NCI-H2107 treated with DMSO at 0.1 percent for 48 hours (cell line): ENCODE measurements at regions not wholly inside any gene's neighbourhood (a gene's known extent, or its start where the extent isn't known, plus 50 kb on each side); places are given as distances from the start of the nearest gene placed in this dataset.

Experiments used
- DNase-seq: peaks from one replicate; lab custom pipeline; 2025; ENCODE audit not compliant: unreplicated experiment; lab: John Stamatoyannopoulos, UW

DNA sequence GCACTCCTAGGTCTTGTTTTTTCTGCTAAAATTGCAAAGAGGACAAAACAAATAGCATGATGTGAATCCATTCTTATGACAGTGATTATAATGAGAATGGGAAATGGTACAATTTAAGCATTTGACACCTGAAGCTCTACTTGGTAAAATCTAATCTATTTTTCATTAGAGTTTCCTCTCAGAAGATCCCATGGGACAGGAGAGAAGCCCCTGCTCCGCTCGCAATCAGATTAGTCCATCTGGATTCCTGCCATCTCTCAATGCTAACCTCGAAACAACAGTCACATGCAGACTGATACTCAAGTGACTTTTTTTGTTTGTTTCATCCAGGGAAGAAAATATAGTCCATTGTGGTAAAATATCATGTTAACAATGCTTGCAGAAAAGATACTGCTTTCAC, 107.4 kb upstream of the TOM1L1 start:
- DNase-seq, result no peak

DNA sequence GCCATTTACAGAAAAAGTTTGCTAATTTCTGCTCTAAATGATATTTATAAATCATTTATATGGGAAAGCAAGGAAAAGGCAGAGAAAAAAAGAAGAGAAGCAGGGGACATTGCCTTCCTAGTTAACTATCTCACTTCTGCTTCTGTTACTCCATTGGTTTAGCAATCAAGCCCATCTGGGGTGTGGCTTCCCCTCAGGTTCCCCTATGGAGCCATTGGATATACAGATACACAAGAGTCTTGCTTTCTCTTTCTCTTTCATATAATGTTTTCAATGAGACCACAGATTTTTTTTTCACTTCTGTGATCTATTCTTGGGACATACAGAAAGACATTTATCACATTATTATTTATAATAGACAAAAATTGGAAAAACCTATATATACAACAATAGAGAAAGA, 105.6 kb upstream of the TOM1L1 start:
- no peak for DNase-seq

DNA sequence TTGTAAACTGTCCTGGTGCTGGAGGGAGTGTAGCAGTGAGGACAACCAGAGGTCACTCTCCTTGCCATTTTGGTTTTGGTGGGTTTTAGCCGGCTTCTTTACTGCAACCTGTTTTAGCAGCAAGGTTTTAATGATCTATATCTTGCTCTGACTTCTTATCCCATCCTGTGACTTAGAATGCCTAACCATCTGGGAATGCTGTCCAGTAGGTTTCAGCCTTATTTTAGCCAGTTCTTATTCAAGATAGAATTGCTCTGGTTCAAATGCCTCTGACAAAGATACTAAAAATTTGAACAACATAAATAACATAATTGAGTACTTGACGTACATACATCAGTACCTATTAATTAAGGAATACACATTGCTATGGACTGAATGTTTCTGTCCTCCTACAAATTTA, 93.3 kb upstream of the TOM1L1 start:
- no peak for DNase-seq

DNA sequence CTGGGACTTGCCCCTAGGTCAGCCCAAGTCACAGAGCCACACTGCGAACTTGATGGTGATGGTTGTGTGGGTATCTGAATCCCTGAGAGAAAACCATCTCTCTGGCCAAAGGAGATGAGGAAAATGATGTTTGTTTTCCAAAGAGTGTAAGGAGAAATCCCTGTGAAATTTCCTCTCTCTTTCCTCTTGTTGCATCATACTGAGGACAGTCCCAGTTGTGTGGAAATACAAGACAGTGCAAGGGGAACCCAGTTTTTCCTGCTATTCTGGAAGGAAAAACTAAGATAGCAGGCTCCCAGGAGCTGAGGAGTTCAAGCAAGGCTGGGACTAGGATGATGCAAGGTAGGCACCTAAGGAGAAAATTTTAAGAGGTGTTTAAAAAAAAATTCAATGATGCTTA, 86.8 kb upstream of the TOM1L1 start:
- no peak for DNase-seq

DNA sequence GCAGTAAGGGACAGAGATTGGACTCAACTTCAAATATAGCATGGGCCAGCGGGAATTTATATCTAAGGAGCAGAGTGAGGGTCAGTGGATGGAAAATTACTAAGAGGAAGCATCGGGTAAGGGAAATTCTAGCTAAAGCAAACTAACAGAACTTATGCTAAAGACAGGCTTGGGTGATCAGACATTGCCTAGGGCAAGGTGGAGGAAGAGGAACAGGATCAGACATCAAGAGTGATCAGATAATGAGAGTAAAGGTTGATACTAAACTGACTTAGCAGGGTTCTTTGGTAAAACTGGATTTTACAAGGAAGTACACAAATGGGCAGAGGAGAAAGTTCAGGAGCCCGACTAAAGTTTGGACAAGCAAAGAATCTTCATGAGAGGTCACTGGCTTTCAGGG, 86.3 kb upstream of the TOM1L1 start:
- no peak for DNase-seq

DNA sequence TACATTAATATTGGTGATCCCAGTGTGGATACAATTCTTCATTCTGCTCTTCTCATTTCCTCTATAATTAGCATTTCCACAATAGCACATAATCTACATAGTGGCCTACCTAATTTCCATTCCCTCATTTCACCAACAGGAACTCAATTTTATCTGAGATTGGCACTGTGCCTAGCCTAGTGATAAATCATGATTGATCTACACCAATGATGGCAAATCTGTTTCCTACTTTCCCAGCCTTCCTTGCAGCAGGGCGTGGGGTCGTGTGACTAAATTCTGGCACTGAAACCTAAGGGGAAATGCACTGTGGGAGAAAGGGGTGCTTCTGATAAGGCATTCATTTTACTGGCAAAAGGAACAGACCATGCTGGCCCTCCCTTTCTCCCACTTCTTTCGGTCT, 66.6 kb upstream of the TOM1L1 start:
- DNase-seq, result no peak

DNA sequence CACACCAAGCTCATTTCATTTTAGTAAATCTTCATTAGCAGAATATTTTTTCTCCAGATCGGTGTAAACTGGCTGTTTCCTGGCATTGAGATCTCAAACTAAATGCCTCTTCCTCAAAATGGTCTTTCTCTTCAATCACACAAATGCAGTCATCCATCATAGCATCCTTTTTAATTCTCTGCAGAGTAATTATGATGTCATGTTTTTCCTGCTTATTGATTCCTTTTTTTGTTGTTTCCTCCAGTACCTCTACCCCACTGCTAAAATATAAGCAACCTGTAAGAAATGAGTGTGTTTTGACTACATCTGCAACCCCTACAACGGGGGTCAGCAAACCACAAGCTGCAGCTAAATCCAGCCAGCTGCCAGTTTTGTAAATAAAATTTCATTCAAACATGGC, 65.6 kb upstream of the TOM1L1 start:
- DNase-seq, result no peak

DNA sequence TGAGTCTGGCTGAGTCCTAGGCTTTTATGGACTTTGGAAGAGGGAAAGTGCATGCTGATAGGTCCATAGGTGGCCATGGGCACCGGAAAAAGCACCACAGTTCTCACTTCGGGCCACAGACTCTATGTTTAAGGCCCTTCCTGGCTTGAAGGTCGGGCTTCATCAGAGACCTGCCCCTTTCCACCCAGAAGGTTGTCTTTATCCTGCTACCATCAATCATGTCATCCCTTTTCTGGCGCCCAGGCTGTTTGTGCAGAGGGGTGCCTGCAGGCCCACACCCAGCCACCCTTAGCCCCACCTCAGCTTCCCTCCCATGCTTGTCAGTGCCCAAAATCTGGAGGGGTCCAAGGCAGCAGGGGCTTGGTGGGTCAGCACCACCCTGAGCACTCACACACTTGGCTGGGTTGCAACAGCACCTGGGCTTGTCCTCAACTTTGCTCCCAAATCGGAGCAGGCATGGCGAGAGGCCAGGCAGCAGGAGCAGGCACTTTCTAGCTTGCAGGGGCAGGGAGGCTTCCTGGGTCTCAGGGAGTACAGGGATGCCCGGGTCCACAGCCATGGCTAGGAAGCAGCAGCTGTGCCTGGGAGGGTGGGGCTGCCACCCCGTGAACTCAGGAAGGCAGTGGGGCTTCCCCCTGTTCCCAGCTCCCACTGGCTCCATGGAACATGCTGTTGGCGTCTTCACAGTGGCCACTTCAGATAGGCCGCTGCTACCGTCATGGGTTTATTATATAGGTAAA, 63.8 kb upstream of the TOM1L1 start:
- DNase-seq, result no peak

DNA sequence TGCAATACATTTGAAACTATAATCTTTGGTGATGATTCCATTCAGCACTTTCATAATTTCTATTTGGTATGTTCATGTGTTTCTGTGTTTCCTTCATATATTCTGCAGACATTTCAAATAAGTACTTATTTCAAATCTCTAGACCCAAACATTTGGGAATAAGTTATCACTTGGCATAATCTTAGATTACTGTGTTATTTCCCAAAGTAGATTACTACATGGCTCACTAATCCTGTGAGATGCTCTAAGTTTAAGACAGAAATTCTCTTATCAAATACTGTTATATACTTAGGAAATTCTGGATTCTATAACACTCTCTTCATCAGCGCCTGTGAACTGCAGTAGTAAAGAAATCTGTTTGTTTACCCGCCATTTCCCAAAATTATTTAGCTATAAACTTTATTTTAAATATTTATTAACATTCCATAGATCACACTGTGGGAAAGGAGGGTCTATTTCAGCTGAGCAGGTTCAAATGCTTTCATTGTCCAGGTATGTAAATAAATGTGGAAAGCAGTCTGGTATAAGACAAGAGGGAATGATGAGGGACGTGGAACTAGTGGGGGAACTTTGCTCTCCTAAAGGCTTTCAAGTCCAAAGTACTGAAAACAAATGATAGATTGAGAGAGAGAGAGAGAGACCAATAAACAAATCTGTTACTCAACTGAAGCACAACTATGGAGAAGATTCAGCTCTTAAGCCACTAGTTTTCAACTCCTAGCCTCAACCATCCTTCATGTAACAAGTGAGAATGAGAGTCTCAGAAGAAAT, 61.8 kb upstream of the TOM1L1 start:
- no peak for DNase-seq

DNA sequence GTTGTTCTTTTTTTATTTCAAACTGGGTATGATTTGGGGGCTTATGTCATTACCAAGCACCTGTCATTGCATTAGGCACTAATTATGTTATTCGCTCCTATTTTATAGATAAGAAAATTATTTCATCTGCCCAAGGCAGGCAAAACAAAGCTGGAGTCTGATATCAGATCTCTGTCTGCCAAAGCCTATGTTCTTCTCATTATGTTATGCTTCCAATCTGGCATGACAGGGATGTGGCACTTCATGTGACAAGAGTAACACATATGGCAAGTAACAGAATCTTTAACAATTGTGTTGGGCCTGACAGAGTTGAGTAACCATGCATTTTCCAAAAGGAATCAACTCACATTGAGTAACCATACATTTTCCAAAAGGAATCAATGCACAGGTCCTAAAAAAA, 61.2 kb upstream of the TOM1L1 start:
- no peak for DNase-seq

DNA sequence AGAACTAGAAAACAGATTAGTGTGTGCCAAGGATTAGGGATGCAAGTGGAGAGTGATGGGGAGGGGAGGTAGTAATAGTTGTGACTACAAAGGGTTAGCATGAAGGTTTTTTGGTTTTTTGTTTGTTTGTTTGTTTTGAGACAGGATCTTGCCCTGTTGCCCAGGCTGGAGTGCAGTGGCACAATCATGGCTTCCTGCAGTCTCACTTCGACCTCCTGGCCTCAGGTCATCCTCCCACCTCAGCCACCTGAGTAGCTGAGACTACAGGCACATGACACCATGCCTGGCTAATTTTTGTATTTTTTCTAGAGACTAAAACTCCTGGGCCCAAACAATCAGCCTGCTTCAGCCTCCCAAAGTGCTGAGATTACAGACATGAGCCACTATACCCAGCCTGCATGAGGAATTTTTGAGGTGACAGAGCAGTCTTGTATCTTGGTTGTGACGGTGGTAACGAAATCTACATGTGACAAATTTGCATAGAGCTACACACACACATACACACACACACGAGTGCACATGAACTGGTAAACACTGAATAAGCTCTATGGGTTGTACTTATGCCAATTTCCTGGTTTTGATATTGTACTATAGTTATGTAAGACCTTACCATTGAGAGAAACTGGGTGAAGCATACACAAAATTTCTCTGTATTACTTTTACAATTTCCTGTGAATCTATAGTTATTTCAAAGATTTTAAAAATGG, 59.6 kb upstream of the TOM1L1 start:
- DNase-seq, result no peak

DNA sequence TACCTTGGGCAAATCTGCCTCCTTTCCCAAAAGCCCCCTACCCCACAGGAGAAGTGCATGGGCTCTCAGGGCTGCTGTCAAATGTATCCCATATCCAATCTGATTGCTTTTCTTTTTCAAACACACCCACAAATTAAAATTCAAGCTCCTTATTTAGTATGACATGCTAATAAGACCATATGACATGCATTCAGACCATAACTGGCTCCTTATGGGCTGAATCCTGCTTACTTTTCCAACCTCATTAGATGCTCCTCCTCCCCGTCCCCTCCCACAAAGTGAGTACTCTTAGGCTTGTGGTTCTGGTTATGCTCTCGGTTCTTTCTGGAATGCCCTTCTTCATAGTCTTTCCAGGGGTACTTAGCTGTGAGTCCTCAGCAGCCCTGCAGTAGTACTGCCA, 59.0 kb upstream of the TOM1L1 start:
- DNase-seq, result no peak

DNA sequence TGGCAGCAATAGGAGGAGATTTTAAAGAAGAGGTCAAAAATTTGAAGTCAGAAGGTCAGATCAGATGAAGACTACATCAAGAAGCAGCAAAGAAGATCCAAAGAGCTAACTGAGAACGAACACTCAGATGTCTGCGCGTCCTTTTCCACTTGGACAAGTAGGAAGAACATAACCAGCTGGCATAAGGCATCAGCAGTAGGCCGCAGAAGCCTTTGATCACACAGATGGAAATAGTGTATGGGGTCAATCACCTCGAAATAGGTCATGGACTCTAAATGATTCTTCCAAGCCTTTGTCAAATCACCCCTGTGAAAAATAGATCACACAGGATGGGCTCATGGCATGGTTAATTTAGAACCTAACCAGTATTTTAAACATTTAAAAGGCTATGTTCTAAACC, 56.4 kb upstream of the TOM1L1 start:
- no peak for DNase-seq

DNA sequence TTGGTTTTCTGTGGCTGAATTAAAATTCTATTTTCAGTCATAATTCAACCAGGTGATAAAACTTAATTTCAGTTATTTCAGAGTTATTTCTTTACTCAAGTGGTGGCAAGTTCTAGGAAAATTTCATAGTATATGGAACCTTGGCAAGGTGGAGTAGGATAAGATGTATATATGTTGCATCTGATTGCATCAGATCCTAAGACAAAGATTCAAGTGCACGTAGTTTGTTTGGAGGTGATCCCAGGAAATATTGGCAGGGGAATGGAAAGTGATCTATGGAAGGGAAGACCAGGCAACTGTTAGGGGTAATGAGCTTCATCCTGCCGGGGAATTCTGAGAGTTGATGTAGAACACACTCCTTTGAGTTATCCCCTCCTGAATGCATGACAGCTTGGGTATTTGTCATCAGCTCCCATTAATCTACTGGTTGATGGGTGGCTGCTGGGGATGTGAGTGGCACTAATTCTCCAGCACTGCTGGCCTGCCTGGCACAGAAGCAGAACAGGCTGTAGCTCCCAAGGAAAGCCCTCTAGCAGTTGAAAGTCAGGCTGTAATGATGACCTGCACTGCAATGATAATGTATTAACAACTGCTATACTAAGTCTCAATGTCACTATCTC, 52.2 kb upstream of the TOM1L1 start:
- DNase-seq, result no peak

DNA sequence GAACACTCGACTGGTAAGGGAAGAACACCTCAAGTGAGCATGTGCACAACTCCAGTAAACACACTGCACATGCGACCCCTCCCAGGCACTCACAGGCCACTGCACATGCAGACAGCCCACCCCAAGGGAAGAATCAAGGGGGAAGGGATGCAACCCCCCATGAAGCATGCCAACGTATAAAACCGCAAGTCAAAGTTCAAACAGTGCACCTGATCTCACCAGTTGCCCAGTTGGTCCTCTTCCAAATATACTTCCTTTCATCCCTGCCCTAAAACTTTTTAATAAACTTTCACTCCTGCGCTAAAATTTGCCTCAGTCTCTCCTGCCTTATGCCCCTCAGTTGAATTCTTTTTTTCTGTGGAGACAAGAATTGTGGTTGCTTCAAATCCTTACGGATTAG, 51.0 kb upstream of the TOM1L1 start:
- no peak for DNase-seq
